ENCODE measurements at regions not wholly inside any gene's neighbourhood (a gene's known extent, or its start where the extent isn't known, plus 50 kb on each side); places are given as distances from the start of the nearest gene placed in this dataset.

DNA sequence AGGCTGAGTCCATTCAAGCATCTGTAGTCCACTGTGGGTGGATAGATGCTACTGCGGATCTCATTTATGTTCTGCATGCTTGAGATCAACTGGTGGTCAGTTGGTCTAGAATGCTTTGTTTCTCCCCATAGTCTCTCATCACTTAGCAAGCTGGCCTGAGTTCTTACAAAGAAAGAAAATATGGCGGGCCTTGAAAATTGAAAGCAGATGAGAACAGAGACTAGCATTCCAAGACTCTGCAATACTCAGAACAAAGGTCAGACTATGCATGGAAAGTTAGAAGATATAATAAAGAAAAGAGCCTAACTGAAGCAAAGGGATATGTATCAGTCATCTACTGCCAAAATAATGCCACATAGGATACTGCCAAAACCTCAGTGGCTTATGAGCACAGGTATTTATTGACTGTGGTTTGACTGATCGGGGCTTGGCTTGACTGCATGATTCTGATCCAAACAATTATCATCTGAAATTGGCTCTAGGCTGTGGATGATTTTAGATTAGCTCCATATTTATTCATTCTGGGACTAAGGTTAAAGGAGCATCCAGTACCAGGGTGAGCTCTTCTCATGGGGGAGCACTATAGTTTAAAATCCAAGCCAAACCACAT, 258.9 kb downstream of the TAF11L14 start:
- DNase-seq (ENCODE audit: low read depth) = no peak

DNA sequence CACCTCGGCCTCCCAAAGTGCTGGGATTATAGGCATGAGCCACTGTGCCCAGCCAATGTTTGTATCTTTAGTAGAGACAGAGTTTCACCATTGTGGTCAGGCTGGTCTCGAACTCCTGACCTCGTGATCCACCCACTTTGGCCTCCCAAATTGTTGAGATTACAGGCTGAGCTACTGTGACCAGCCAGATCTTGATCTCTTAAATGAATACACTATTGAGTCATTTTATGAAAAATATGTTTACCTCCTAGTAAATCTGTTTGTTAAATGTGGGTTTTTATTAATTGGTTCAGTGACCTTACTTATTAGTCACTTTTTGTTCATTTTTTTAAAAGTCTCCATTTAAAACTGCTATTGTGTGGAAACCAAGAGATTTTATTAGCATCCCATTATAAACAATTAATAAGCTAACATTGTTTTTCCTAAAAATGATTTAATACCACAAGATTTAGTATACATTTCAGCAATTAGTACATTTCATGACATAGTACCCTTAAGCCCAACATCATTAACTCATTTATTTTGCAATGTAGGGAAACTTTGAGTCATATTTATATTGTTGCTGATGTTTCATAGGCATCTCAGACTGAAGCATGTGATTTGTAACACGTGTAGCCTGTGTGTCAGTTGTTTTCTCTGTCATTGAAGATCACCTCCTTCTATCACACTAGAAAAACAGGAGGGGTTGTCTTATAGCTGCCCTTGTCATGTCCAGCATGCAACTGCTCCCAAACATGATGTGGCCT, 261.2 kb downstream of the TAF11L14 start:
- DNase-seq (ENCODE audit: low read depth) = no peak

DNA sequence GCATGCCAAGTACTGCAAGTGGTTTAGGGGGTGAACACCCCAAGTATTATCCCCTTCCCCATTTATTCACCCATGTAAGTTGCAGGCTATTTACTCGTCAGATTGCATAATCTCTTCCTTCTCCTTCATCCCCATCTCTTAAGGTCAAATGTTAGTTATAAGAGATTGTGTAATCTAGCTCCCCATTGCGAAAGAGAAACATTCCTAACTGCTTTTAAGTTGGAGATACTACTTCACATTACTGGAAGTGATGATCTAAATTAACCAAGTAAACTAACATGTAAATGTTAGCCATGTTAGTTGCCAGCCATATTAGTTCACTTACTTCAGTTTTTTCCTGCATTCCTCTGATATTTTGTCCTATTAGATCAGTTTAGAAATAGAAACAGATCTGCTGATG, 262.3 kb downstream of the TAF11L14 start:
- no peak for DNase-seq (ENCODE audit: low read depth)

DNA sequence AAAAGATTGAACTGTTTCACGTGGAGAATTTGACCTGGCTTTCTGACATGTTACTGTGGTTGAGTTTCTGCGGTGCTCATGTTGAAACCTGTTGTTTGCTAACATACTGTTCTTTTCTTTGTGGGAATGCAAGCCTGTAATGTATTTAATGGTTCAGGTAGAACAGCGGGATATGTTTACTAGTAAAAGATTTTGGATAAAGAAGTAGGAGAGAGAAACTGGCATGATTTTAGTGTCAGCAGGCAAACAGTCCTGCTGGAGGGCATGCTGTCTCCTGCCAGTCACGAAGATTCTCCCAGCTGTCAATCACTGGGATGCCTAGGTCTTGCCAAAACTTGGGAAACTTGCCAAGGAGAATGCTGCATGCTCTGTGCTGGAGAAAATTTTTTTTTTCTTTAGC, 263.5 kb downstream of the TAF11L14 start:
- no peak for DNase-seq (ENCODE audit: low read depth)

DNA sequence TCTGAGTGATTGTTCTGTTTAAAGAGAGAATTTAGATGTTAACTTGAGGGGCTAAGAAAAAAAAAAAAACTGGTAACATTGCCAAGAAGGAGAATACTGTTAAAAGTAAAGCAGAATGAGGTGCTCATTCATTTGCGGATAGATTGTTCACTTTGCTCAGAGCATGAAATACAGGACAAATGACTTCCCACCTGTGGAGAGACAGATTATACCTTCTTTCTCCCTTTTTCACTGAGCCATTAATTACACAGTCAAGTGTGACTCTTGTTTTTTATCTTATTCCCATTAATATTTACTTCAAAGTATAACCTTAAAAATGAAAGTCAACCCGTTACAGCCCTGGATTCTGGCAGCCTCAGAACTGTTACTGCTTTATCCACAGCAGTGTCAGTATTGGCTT, 264.5 kb downstream of the TAF11L14 start:
- DNase-seq (ENCODE audit: low read depth) = no peak

DNA sequence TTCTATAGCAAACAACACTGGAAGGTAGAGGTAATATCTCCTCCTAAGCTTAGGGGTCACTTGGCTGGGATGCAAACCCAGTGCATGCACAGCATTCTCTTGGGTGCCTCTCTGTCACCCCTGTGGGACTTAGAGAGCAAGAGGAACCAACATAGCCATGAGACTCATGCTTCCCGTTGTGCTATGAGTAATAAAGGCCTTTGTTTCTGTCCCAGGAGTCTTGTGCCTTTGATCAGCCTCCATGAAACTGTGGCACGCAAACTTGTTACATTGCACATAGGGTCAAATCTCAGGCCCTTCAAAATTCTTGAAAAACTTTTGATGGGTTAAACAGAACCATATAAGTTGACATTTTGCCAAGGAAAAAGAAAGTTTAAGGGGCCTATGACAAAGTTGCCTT, 272.8 kb downstream of the TAF11L14 start:
- DNase-seq (ENCODE audit: low read depth) = no peak

DNA sequence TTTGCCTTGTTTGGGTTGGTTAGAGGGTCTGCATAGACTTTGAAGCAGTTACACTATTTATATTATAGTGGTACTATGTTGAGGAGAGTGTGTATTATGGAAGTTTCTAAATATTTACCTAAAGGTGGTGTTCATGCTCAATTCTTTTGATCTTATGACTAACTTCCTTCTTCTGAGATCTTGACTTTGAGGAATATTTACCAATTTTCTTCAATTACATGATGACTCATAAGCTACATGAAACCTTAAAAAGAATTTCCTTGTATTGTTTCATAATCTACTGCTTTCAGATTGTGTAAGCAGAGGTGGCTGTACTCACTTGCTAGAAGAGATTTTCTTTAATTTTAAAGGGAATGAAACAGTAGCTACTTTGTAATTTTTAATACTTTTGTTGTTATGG, 276.1 kb downstream of the TAF11L14 start:
- DNase-seq (ENCODE audit: low read depth) = no peak

DNA sequence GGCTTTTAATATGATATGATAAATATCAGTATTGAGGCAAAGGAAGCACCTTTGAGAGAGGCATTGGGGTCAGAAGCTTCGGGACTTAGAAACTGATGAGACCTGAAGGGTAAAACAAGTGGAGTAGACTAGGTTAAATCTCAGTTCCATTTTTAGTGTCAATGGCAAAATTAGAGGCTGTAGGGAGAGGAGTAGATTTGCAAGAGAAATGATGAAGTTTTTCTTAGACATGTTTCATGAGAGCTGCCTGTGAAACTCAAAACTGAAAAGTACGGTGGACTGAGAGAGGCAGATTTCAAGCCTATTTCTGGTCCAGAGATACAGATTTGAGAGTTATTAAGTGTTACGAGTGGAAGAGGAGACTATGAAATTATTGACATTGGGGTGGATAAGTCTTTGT, 278.5 kb downstream of the TAF11L14 start:
- DNase-seq (ENCODE audit: low read depth) = no peak

DNA sequence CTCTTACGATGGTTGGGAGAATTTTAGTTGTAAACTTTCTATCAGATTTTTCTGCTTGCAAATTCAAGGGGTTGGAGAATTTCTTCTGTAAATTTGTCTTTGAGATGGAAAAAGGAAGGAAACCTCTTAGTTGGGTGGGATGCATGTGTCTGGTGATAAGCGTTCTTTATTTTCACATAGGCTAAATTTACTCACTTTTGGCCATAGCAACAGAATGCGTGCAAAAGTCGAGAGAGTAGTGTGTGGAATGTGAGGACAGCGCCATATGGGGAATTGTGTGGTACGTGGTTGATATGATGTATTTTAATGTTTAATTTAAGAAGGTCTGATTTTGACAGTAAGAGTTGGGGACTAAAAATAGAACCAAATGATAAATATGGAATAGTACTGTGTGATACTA, 282.2 kb downstream of the TAF11L14 start:
- no peak for DNase-seq (ENCODE audit: low read depth)

DNA sequence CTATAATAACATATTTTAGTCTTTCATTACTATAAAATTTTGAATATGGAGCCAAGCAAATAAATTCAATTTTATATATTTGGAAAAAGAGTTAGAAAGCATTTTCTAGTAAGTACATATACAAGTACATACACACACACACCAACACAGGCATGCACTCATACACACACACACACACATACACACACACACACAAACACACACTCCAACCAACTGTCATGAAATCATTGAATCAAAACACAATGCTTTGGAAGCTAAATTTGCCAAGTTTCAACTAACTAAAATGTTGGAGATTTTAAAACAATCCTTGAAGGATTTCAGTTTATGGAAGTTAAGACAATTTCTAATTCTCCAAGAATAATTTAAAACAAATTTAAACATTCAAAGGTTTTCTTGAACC, 283.2 kb downstream of the TAF11L14 start:
- no peak for DNase-seq (ENCODE audit: low read depth)

DNA sequence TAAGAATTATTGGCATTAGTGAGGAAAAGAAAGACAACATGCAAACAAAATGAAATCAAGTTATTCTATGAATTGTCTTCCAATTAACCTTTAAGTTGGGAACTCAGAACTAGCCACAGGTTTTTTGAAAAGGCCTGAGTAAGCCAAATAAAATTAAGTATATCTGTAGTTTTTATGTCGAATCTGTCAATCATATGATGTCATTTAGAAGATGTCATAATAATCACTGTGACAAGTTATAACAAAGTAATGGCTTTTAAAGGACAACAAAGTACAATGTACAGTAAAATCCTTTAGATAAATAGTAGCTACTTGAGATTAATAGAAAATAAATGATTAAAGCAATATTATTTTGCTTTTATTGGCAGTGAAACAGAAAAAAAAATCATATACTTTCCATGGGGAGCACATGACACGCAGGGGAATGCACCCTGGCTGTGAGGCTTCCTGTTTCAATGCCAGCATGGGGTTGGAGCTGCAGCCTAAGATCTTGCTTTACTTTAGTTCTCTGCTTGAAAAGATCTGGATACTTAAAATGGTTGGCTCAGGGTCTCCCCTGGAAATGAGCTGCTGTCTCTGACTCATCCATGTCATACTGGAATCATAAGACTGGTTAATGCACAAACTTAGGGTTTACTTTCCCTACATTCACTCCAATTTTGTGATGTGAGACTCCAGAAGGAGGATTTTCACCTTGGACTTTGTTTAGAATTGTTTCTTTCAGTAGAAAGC, 284.3 kb downstream of the TAF11L14 start:
- no peak for DNase-seq (ENCODE audit: low read depth)

DNA sequence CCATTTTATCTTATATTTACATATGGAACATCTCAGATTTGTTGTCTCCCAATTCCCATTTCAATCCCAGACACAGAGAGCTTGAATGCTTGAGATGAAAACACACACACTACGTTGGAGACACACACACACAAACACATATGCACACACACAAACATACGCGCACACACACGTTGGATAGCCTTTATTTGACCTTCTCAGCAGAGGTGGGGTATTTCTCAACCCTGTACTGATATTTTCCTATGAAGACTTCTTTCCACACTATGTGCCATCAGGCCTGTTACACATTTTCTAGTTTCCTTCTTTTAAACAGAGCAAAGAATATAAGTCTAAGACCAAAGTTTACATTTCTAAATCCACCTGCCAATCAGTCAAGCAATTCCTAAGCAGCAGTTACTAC, 291.0 kb downstream of the TAF11L14 start:
- DNase-seq (ENCODE audit: low read depth) = no peak

DNA sequence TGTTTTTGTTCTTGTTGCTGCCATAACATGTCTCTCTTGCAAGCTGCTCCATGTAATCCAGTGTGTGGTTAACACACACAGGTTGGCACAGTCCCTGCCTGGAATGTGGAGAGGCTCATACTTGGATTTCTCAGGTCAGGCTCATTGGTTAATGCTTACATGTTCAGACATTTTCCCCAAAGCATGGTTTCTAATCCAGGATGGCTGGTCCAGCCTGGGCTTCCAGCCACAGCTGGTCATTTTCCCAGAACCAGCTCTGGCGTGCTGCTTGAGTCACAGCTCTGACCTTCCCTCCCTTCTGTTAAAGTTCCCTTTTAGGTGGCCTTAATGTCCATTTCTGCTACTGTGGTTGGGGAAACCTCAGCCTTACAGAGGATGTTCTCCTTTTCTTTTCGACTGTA, 294.3 kb downstream of the TAF11L14 start:
- DNase-seq (ENCODE audit: low read depth) = no peak

DNA sequence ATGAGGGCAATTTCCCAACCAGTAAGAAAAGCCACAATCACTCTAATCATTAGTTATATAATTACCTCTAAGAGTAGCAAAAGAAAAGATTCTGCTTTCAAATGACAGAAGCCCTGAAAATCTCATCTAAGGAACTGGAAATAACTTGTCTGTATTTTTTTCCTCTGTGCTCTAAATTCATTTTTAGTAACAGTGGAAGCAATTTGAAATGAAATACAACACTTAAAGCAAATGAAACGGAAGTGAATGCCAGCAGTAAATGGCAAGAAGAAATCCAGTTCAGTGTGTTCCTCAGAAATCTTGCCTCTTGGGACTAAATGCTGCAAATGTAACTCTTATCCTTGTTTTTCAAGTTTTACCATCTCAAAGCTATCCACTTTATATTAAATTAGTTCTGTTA, 294.9 kb downstream of the TAF11L14 start:
- DNase-seq (ENCODE audit: low read depth) = no peak

DNA sequence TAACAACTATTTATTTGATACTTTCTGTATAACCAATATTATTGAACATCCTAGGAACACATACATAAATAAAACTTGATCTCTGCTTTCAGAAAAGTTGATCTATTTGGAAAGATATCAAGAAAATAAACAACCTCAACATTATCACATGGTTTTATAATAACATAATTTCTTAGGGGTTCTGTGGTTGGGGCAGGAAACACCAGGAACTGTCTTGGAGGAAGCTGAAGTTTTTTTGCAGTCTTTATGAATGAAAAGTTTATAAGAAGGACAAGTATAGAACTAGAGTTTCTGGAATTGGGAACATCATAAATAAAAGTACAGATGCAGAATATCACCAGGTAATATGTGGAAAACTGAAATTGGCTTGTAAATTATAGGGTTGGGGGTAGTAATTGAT, 296.1 kb downstream of the TAF11L14 start:
- DNase-seq (ENCODE audit: low read depth) = no peak

DNA sequence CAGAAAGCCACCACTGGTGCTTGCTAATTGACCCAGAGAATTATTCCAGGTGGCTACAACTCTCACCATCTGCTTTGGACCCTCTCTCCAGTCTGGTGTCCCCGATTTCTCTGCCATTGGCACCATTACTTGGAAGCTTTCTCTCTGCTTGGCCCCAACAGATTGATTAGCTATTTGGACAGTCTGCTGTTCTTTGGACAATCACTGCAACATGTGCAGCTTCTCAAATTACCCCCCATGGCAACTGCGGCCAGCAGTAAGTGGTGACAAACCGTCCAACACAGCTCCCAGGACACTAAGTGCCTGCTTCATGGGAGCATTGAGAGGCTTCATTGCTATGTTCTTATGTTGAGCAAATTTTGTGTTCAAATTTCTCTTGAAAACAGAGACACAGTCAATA, 309.8 kb downstream of the TAF11L14 start:
- no peak for DNase-seq (ENCODE audit: low read depth)

DNA sequence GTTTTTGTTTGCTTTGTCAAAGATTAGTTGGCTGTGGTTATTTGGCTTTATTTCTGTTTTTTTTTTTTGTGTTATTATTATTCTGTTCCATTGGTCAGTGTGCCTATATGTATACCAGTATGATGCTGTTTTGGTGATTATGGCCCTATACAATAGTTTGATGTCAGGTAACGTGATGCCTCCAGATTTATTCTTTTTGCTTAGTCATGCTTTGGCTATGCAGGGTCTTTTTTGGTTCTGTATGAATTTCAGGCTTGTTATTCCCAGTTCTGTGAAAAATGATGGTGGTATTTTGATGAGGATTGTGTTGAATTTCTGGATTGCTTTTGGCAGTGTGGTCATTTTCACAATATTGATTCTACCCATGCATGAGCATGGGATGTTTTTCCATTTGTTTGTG, 312.8 kb downstream of the TAF11L14 start:
- DNase-seq (ENCODE audit: low read depth) = no peak

DNA sequence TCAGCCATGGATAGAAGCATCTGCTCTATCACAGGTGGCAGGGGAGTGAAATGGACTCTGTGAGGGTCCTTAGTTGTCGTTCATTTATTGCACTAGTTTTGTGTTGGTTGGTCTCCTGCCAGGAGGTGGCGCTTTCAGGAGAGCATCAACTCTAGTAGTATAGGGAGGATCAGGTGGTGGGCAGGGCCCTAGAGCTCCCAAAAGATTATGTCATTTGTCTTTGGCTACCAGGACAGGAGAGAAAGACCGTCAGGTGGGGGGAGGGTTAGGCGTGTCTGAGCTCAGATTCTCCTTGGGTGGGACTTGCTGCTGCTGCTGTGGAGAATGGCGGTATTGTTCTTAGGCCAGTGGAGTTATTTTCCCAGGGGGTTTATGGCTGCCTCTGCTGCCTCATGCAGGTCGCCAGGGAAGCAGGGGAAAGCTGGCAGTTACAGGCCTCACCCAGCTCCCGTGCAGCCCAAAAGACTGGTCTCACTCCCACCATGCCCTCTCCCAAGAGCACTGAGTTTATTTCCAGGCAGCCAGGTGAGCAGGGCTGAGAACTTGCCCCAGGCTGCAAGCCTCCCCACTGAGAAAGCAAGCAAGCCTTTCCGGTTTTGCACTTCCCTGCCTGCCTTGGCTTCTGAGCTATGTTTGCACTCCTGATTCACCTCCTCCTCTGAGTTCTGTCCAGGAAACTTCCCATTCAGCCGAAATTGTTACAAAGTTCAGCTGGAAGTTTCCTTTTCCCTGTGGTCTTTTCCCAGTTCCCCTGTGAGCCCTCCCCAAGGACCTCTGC, 317.3 kb downstream of the TAF11L14 start:
- no peak for DNase-seq (ENCODE audit: low read depth)

DNA sequence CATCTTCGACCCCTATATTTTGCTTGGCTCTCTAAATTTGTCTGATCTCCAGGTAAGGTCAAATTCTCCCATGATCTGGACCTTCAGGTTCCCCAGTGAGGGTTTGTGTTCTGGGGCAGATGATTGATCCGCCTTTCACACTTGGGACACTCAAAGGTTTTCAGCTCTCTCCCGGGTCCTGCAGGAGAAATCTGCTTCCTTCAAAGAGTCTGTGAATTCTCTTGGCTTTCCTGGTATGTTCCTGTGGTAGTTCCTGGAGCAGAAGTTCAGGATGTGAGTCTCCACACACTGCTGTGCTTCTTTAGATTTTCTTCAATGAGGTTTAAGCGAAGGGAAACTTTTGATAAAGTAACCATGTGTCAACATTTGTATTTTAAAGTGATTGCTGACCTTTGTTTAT, 318.0 kb downstream of the TAF11L14 start:
- no peak for DNase-seq (ENCODE audit: low read depth)

DNA sequence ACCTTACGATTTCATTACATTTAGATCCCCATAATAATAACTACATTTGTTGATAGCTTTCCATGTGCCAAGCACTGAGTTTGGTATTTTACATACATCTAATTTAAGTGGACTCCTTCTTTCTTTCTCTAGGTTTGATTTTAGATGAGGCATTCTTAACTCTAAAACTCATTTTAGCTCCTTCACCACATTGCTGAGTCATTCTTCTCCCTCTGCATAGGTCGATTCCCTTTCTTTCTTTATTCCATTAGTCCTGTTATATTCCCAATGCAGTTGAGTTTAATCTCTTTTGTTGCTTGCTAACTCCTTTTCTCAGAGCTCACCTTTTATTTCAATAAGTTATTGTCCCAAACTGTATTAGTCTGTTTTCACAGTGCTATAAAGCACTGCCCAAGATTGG, 329.8 kb downstream of the TAF11L14 start:
- no peak for DNase-seq (ENCODE audit: low read depth)

DNA sequence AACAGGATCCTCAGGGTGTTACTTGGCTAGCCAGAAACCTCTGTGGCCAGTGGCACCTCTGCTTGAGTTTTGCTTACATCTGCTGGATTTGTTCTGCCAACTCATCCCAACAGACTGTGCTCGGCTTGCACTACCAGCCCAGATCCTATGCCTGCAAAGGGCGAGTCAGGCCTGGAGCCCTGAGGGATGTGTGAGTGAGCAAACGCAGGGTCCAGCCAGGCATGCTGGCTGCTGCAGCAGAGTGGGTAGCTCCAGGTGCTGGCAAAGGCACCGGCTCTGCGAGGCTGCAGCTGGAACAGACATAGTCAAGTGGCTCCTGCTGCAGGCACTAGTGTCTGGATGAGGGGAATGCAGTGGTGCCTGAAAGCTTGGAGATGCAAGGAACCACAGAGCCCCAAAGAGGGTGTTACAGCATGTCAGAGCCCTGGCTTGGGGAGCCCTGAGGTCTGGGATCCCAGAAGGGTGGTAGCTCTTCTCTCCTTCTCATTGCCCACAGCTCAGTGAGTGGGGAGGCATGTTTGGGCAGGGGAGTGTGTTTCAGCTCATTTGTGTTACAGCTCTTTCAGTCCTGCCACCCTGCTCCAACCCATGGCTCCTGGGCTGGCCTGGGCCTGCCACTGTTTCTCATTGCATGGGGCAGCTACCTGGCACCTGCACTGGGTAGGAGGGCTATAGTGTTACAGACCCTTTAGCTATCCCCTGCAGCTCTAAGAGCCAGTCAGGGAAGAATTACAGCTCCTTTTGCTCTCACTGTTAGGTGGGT, 332.6 kb downstream of the TAF11L14 start:
- no peak for DNase-seq (ENCODE audit: low read depth)

DNA sequence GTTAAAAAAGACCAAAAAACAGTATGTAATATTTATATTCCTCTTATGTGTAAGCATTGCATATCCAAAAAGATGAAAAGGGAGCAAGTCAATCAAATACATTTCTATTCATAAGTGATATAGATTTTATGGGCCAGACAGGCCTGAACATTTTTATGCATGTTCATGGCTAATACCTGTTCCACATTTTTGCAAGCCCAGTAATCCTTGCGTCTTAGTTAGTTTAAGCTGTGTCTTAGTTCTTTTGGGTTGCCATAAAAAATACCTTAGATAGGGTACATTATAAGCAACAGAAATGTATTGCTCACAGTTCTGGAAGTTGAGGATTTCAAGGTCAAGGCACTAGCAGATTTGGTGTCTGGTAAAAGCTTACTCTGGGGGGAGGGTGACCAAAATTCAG, 342.1 kb downstream of the TAF11L14 start:
- no peak for DNase-seq (ENCODE audit: low read depth)
